Fibroblast of the aortic adventitia (primary cell): ENCODE measurements at regions not wholly inside any gene's neighbourhood (a gene's known extent, or its start where the extent isn't known, plus 50 kb on each side); places are given as distances from the start of the nearest gene placed in this dataset.

Experiments
- DNase-seq: peaks from one replicate; pipeline ENCODE4 v3.0.0-alpha.2; 2010; ENCODE audit warnings: low read depth
- H3K4me3 ChIP-seq: 2 replicates; pipeline ENCODE4 v1.5.1; 2011; ENCODE audit warnings: low read depth, mild to moderate bottlenecking, control low read depth, low read length, moderate library complexity
- CTCF ChIP-seq: IDR thresholded peaks from 2 replicates; pipeline ENCODE4 v1.5.1; 2011; ENCODE audit warnings: mild to moderate bottlenecking, low read length, control low read depth, inconsistent platforms; ENCODE audit not compliant: insufficient read depth

- DNase-seq = no peak
These were observed 126.0 kb downstream of the CTTN start for GRCh38 chr11:70524096-70524922.

GRCh38 chr11:70525006-70525405 is 126.7 kb downstream of the CTTN start:
- DNase-seq = no peak
- TF ChIP-seq CTCF = no peak
- H3K4me3 ChIP-seq = no peak overlapping the region

More at GRCh38 chr11:70524096-70524922, 126.0 kb downstream of the CTTN start:
- no peak for TF ChIP-seq CTCF
- no peak overlapping the region for H3K4me3 ChIP-seq

- H3K4me3 ChIP-seq = no peak overlapping the region
- no peak for TF ChIP-seq CTCF
- DNase-seq = no peak
These were observed 127.1 kb downstream of the CTTN start for GRCh38 chr11:70525466-70525865.

GRCh38 chr11:70526116-70527045 is 128.1 kb downstream of the CTTN start:
- no peak for DNase-seq

GRCh38 chr11:70527046-70527395 is 128.7 kb downstream of the CTTN start:
- no peak for TF ChIP-seq CTCF
- H3K4me3 ChIP-seq = no peak overlapping the region
- no peak for DNase-seq

More at GRCh38 chr11:70526116-70527045, 128.1 kb downstream of the CTTN start:
- no peak for TF ChIP-seq CTCF
- no peak overlapping the region for H3K4me3 ChIP-seq

- no peak overlapping the region for H3K4me3 ChIP-seq
- TF ChIP-seq CTCF = no peak
- no peak for DNase-seq
These were observed 129.2 kb downstream of the CTTN start for GRCh38 chr11:70527429-70528045.
